Sigmoid colon (tissue), 6 donors: ENCODE measurements at regions not wholly inside any gene's neighbourhood (a gene's known extent, or its start where the extent isn't known, plus 50 kb on each side); places are given as distances from the start of the nearest gene placed in this dataset.
A peak's percentile ranks its signal among the peaks of the same experiment; 100 is the strongest.

ENCODE experiments used
- DNase-seq: peaks from one replicate; pipeline ENCODE4 v3.0.0-alpha.2; 2019
- H3K27ac ChIP-seq, 4 donors: fragments of 200-600 bp; sonication (generic); one replicate each; pipeline ENCODE4 v1.5.1; 2016 to 2019; ENCODE audit warnings: mild to moderate bottlenecking in 1 of 4
- H3K27me3 ChIP-seq, 3 donors: fragments of 200-600 bp; sonication (generic); one replicate each; pipeline ENCODE4 v1.5.1; 2019; ENCODE audit warnings: mild to moderate bottlenecking in 1 of 3
- H3K36me3 ChIP-seq, 4 donors: fragments of 200-600 bp; sonication (generic); one replicate each; pipeline ENCODE4 v1.5.1; 2016 to 2019
- H3K4me1 ChIP-seq, 4 donors: fragments of 200-600 bp; sonication (generic); one replicate each; pipeline ENCODE4 v1.5.1; 2017 to 2019
- H3K4me3 ChIP-seq, 4 donors: fragments of 200-600 bp; sonication (generic); one replicate each; pipeline ENCODE4 v1.5.1; 2017 to 2019; ENCODE audit warnings: mild to moderate bottlenecking in 2 of 4, moderate library complexity in 1 of 4
- H3K9me3 ChIP-seq, 4 donors: fragments of 200-600 bp in 3 of 4; sonication (generic) in 3 of 4; one replicate each; pipeline versions ENCODE4 v1.5.1 to v1.6.1; 2013 to 2019
- CTCF ChIP-seq, 4 experiments: fragments of 450-650 bp in 3 of 4; fragments of 200-600 bp in 1 of 4; IDR thresholded peaks; one replicate each; pipeline ENCODE4 v1.5.1; 2016 to 2019; ENCODE audit warnings: antibody characterized with exemption in 4 of 4, mild to moderate bottlenecking in 3 of 4, moderate library complexity in 2 of 4
- EP300 ChIP-seq, 4 donors: sonication (generic); formaldehyde crosslinking; IDR thresholded peaks; one replicate each; pipeline ENCODE4 v1.6.1; 2017; ENCODE audit warnings: antibody characterized with exemption in 4 of 4
- POLR2A ChIP-seq, 2 donors: fragments of 450-650 bp; IDR thresholded peaks; one replicate each; pipeline ENCODE4 v1.6.1; 2016; ENCODE audit warnings: antibody characterized with exemption in 2 of 2, mild to moderate bottlenecking in 2 of 2, moderate library complexity in 2 of 2
- POLR2AphosphoS5 ChIP-seq, 4 donors: sonication (generic); formaldehyde crosslinking; IDR thresholded peaks; one replicate each; pipeline ENCODE4 v1.6.1; 2017; ENCODE audit warnings: antibody characterized with exemption in 4 of 4
- WGBS, 2 donors: extraction: QIAGEN DNeasy Blood & Tissue Kit; methylation state at CpG; one replicate each; pipeline ENCODE4 v1.1.7; 2013; 5-methylcytosine and 5-hydroxymethylcytosine counted together
- intact Hi-C: fragments of 100-400 bp; cut with DNase I; formaldehyde crosslinking; loops from one replicate; pipeline ENCODE4 v1.15.1; 2023
- donor health status: healthy with polysubstance abuse.
- donor health status: healthy.

- no peak for DNase-seq
- intact Hi-C loops, result no loop called here
- peak overlapping the region in 1 of 4 donors; percentile 63 for H3K27ac ChIP-seq
- H3K27me3 ChIP-seq, result no peaks in the 10 kb centered on the region
- TF ChIP-seq EP300 (IDR thresholded peaks at IDR 0.05), result no peak
- peaks cover 0 to 19% (median 10%) of the 10 kb centered on the region in 4 donors for H3K4me1 ChIP-seq
- no peaks in the 10 kb centered on the region for H3K9me3 ChIP-seq
- no peak overlapping the region for H3K4me3 ChIP-seq
- no peaks in the 10 kb centered on the region for H3K36me3 ChIP-seq
These were observed 355.7 kb upstream of the ADAMTSL1 start for GRCh38 chr9:18118268-18118667.

GRCh38 chr9:18122171-18122570, 351.8 kb upstream of the ADAMTSL1 start:
- DNase-seq, result no peak
- intact Hi-C loops, result no loop called here
- Histone ChIP-seq H3K9me3 (no peaks in the 10 kb centered on the region), H3K4me1 (peaks cover 0 to 11% (median 5%) of the 10 kb centered on the region in 4 donors), H3K4me3 (no peak overlapping the region), H3K27me3 (no peaks in the 10 kb centered on the region), H3K36me3 (no peaks in the 10 kb centered on the region), H3K27ac (no peak overlapping the region)
- 36 to 77% methylated on average over 1 of the region's 1 CpG for WGBS, 2 donors
- TF ChIP-seq POLR2A (IDR thresholded peaks at IDR 0.05) (no peak), EP300 (IDR thresholded peaks at IDR 0.05) (no peak), POLR2AphosphoS5 (IDR thresholded peaks at IDR 0.05) (no peak), CTCF (IDR thresholded peaks at IDR 0.05) (no peak)

- no peak overlapping the region for H3K4me3 ChIP-seq
- no peaks in the 10 kb centered on the region for H3K36me3 ChIP-seq
- peaks cover 0 to 29% (median 19%) of the 10 kb centered on the region in 4 donors for H3K4me1 ChIP-seq
- TF ChIP-seq POLR2AphosphoS5 (IDR thresholded peaks at IDR 0.05), result no peak
- no peak overlapping the region for H3K27ac ChIP-seq
- no peak for DNase-seq
- WGBS, 2 donors, result 90 to 92% methylated on average over 1 of the region's 1 CpG
- H3K27me3 ChIP-seq, result no peaks in the 10 kb centered on the region
- intact Hi-C loops, result no loop called here
- H3K9me3 ChIP-seq, result no peaks in the 10 kb centered on the region
These were observed 349.2 kb upstream of the ADAMTSL1 start for GRCh38 chr9:18124760-18125159.

GRCh38 chr9:18126831-18127498, 347.0 kb upstream of the ADAMTSL1 start:
- WGBS, 2 donors, result 87 to 91% methylated on average over 4 of the region's 4 CpGs
- peak overlapping the region in 1 of 4 donors; percentile 64 for H3K27ac ChIP-seq

GRCh38 chr9:18127499-18127875, 346.5 kb upstream of the ADAMTSL1 start:
- no peak for DNase-seq
- Histone ChIP-seq H3K27me3 (no peaks in the 10 kb centered on the region), H3K36me3 (no peaks in the 10 kb centered on the region), H3K9me3 (no peaks in the 10 kb centered on the region), H3K4me1 (peaks cover 0 to 29% (median 19%) of the 10 kb centered on the region in 4 donors), H3K4me3 (no peak overlapping the region), H3K27ac (peak overlapping the region in 1 of 4 donors; percentile 64)
- 62 to 76% methylated on average over 2 of the region's 2 CpGs for WGBS, 2 donors
- intact Hi-C loops, result no loop called here
- TF ChIP-seq EP300 (IDR thresholded peaks at IDR 0.05) (no peak), CTCF (IDR thresholded peaks at IDR 0.05) (no peak), POLR2AphosphoS5 (IDR thresholded peaks at IDR 0.05) (no peak), POLR2A (IDR thresholded peaks at IDR 0.05) (no peak)

More at GRCh38 chr9:18126831-18127498, 347.0 kb upstream of the ADAMTSL1 start:
- Histone ChIP-seq H3K4me3 (no peak overlapping the region), H3K4me1 (peaks cover 0 to 29% (median 19%) of the 10 kb centered on the region in 4 donors), H3K9me3 (no peaks in the 10 kb centered on the region), H3K27me3 (no peaks in the 10 kb centered on the region), H3K36me3 (no peaks in the 10 kb centered on the region)
- DNase-seq, result no peak
- intact Hi-C loops, result no loop called here
- TF ChIP-seq POLR2AphosphoS5 (IDR thresholded peaks at IDR 0.05) (no peak), EP300 (IDR thresholded peaks at IDR 0.05) (no peak), POLR2A (IDR thresholded peaks at IDR 0.05) (no peak), CTCF (IDR thresholded peaks at IDR 0.05) (no peak)
